ENCODE measurements at regions not wholly inside any gene's neighbourhood (a gene's known extent, or its start where the extent isn't known, plus 50 kb on each side); places are given as distances from the start of the nearest gene placed in this dataset.

- no peak for TF ChIP-seq CTCF (conservative IDR thresholded peaks at IDR 0.05)
- no peak overlapping the region for H2BK120ac ChIP-seq (ENCODE audit: low read depth, low read length, poor library complexity, severe bottlenecking)
- no peaks in the 10 kb centered on the region for H3K79me2 ChIP-seq (ENCODE audit: insufficient read depth, low read length)
- H3K4me1 ChIP-seq (ENCODE audit: insufficient read depth, low read length), result no peaks in the 10 kb centered on the region
- Mint-ChIP-seq H3K9me3 (peaks cover 93 to 97% of the 10 kb centered on the region in 2 experiments), H3K27ac (no peak overlapping the region), H3K4me3 (no peak overlapping the region), H3K36me3 (ENCODE audit: insufficient read depth in 1 of 3, low read depth in 3 of 3) (peaks cover 4 to 14% (median 6%) of the 10 kb centered on the region in 3 experiments), H3K27me3 (ENCODE audit: low read depth) (no peaks in the 10 kb centered on the region; the same call in 1 of the 2 replicates), H3K4me1 (no peaks in the 10 kb centered on the region)
- no peak overlapping the region for H3K4ac ChIP-seq (ENCODE audit: low read depth, low read length)
- H3K14ac ChIP-seq (ENCODE audit: insufficient read depth, low read length), result no peak overlapping the region
- no peaks in the 10 kb centered on the region for H4K20me1 ChIP-seq (ENCODE audit: control insufficient read depth, insufficient read depth, insufficient read length)
- no peak overlapping the region for H2AFZ ChIP-seq (ENCODE audit: low read length)
- no peak for DNase-seq
- WGBS (ENCODE audit: extremely low coverage, insufficient read length, low lambda C conversion rate), result no CpG with 5 or more reads among the region's 11 CpGs
- no peaks in the 10 kb centered on the region for H3K79me1 ChIP-seq (ENCODE audit: insufficient read depth, low read depth, low read length, poor library complexity, severe bottlenecking)
- H2BK20ac ChIP-seq (ENCODE audit: low read depth, low read length, poor library complexity, severe bottlenecking), result no peak overlapping the region
- H3K18ac ChIP-seq (ENCODE audit: insufficient read length, low read depth, low read length), result no peak overlapping the region
- H2BK15ac ChIP-seq (ENCODE audit: low read depth, low read length), result no peak overlapping the region
- no peak overlapping the region for H3K9ac ChIP-seq (ENCODE audit: extremely low read depth, insufficient read length, low read length)
- H2AK5ac ChIP-seq (ENCODE audit: insufficient read length, low read length), result no peak overlapping the region
- H3K27me3 ChIP-seq (ENCODE audit: insufficient read depth, low read length), result no peaks in the 10 kb centered on the region
- no peak overlapping the region for H4K5ac ChIP-seq (ENCODE audit: insufficient read length, low read depth, low read length)
- no peak overlapping the region for H3K4me2 ChIP-seq (ENCODE audit: insufficient read depth, insufficient read length, low read length)
- H4K91ac ChIP-seq (ENCODE audit: insufficient read length, low read depth, low read length), result no peak overlapping the region
- H4K8ac ChIP-seq (replicated peaks; ENCODE audit: insufficient read length, low read depth, low read length), result no peak overlapping the region
- H3K23ac ChIP-seq (ENCODE audit: insufficient read length, low read depth, low read length), result no peak overlapping the region
- no peak overlapping the region for H3T11ph ChIP-seq (ENCODE audit: low read length)
- no peak overlapping the region for H2BK5ac ChIP-seq (ENCODE audit: insufficient read length, low read length)
- no peak overlapping the region for H3K56ac ChIP-seq (ENCODE audit: insufficient read length, low read depth, low read length)
- H3K23me2 ChIP-seq (ENCODE audit: insufficient read length, low read depth, low read length, poor library complexity, severe bottlenecking), result no peaks in the 10 kb centered on the region
- H3K27ac ChIP-seq (ENCODE audit: insufficient read length, low read depth, low read length), result no peak overlapping the region
- H2BK12ac ChIP-seq (ENCODE audit: insufficient read length, low read depth, low read length), result no peak overlapping the region
- peaks cover 91% of the 10 kb centered on the region for H3K9me3 ChIP-seq (ENCODE audit: control insufficient read depth, low read depth, low read length)
These were observed 104.6 kb upstream of the ZNF98 start for GRCh38 chr19:22526661-22527272.

Data from H9 (cell line).